IMR-90 (cell line): ENCODE measurements at regions not wholly inside any gene's neighbourhood (a gene's known extent, or its start where the extent isn't known, plus 50 kb on each side); places are given as distances from the start of the nearest gene placed in this dataset.

ENCODE experiments used
- CTCF ChIP-seq: conservative IDR thresholded peaks from 2 replicates; pipeline ENCODE4 v1.5.1; 2012; ENCODE audit warnings: mild to moderate bottlenecking, low read depth, low read length, improper control_type of control experiment
- RAD21 ChIP-seq: IDR thresholded peaks from 2 replicates; pipeline ENCODE4 v1.6.1; 2012; ENCODE audit warnings: low read length, improper control_type of control experiment

GRCh38 chr5:116733991-116734975 is 159.7 kb upstream of the SEMA6A start:
- TF ChIP-seq CTCF (no peak), RAD21 (no peak)
